Liver (tissue), 8 donors: ENCODE measurements at regions not wholly inside any gene's neighbourhood (a gene's known extent, or its start where the extent isn't known, plus 50 kb on each side); places are given as distances from the start of the nearest gene placed in this dataset.

Source experiments
- DNase-seq: peaks from one replicate; pipeline ENCODE4 v3.0.0-alpha.2; 2017; ENCODE audit warnings: low spot score
- H3K27ac ChIP-seq, 2 donors: one replicate each; pipeline ENCODE4 v1.7.0; 2013; ENCODE audit warnings: inconsistent platforms in 2 of 2, low read length in 2 of 2, control low read depth in 1 of 2, low read depth in 1 of 2, mild to moderate bottlenecking in 1 of 2
- H3K27me3 ChIP-seq, 4 donors: one replicate each; pipeline versions ENCODE4 v1.6.1 to v1.7.0; 2013; ENCODE audit warnings: low read length in 3 of 4, inconsistent platforms in 1 of 4, mild to moderate bottlenecking in 1 of 4, moderate library complexity in 1 of 4; ENCODE audit not compliant: control insufficient read depth in 4 of 4, insufficient read depth in 4 of 4
- H3K36me3 ChIP-seq, 4 donors: one replicate each; pipeline versions ENCODE4 v1.6.1 to v1.7.0; 2013; ENCODE audit warnings: low read length in 3 of 4, mild to moderate bottlenecking in 3 of 4, low read depth in 1 of 4, moderate library complexity in 1 of 4; ENCODE audit not compliant: control insufficient read depth in 4 of 4, insufficient read depth in 3 of 4
- H3K4me1 ChIP-seq, 4 donors: one replicate each; pipeline versions ENCODE4 v1.6.1 to v1.7.0; 2013; ENCODE audit warnings: low read length in 3 of 4, mild to moderate bottlenecking in 3 of 4, moderate library complexity in 1 of 4; ENCODE audit not compliant: control insufficient read depth in 4 of 4, insufficient read depth in 4 of 4
- H3K4me3 ChIP-seq, 3 donors: one replicate each; pipeline versions ENCODE4 v1.6.1 to v1.7.0; 2013; ENCODE audit warnings: low read length in 3 of 3, control low read depth in 1 of 3, low read depth in 1 of 3, mild to moderate bottlenecking in 1 of 3
- H3K9ac ChIP-seq, 2 donors: one replicate each; pipeline ENCODE4 v1.7.0; 2013; ENCODE audit warnings: low read length in 2 of 2, mild to moderate bottlenecking in 2 of 2, moderate library complexity in 2 of 2, control low read depth in 1 of 2, low read depth in 1 of 2
- H3K9me3 ChIP-seq, 4 donors: one replicate each; pipeline versions ENCODE4 v1.6.1 to v1.7.0; 2013; ENCODE audit warnings: low read length in 3 of 4; ENCODE audit not compliant: control insufficient read depth in 4 of 4
- ATF3 ChIP-seq: IDR thresholded peaks from 2 replicates; pipeline ENCODE4 v1.6.1; 2016; ENCODE audit warnings: antibody characterized with exemption
- CTCF ChIP-seq: fragments of 150-350 bp; IDR thresholded peaks from 2 replicates; pipeline ENCODE4 v1.5.1; 2017; ENCODE audit warnings: improper control_type of control experiment, low read depth, low read length; ENCODE audit not compliant: missing input control
- EGR1 ChIP-seq, 2 donors: IDR thresholded peaks; 2 replicates each; pipeline ENCODE4 v1.6.1; 2016 to 2018; ENCODE audit warnings: antibody characterized with exemption in 2 of 2, low read depth in 2 of 2
- FOXA1 ChIP-seq: IDR thresholded peaks from 2 replicates; pipeline ENCODE4 v1.6.1; 2016; ENCODE audit warnings: antibody characterized with exemption
- FOXA2 ChIP-seq: IDR thresholded peaks from 2 replicates; pipeline ENCODE4 v1.6.1; 2016; ENCODE audit warnings: antibody characterized with exemption
- GABPA ChIP-seq, 2 donors: IDR thresholded peaks in 1 of 2; conservative IDR thresholded peaks in 1 of 2; 2 replicates each; pipeline ENCODE4 v1.6.1; 2016; ENCODE audit warnings: antibody characterized with exemption in 2 of 2, mild to moderate bottlenecking in 1 of 2, moderate library complexity in 1 of 2
- HNF4A ChIP-seq, 2 donors: conservative IDR thresholded peaks; 2 replicates each; pipeline ENCODE4 v1.6.1; 2016; ENCODE audit warnings: antibody characterized with exemption in 2 of 2, mild to moderate bottlenecking in 2 of 2
- HNF4G ChIP-seq: IDR thresholded peaks from 2 replicates; pipeline ENCODE4 v1.6.1; 2016; ENCODE audit warnings: antibody characterized with exemption
- JUND ChIP-seq, 2 donors: IDR thresholded peaks; 2 replicates each; pipeline ENCODE4 v1.6.1; 2016; ENCODE audit warnings: antibody characterized with exemption in 2 of 2
- MAX ChIP-seq: IDR thresholded peaks from 2 replicates; pipeline ENCODE4 v1.6.1; 2016; ENCODE audit warnings: antibody characterized with exemption
- NR2F2 ChIP-seq: IDR thresholded peaks from 2 replicates; pipeline ENCODE4 v1.6.1; 2016; ENCODE audit warnings: antibody characterized with exemption
- RAD21 ChIP-seq, 2 donors: IDR thresholded peaks; 2 replicates each; pipeline ENCODE4 v1.6.1; 2016; ENCODE audit warnings: antibody characterized with exemption in 2 of 2, mild to moderate bottlenecking in 2 of 2
- REST ChIP-seq: IDR thresholded peaks from 2 replicates; pipeline ENCODE4 v1.6.1; 2016; ENCODE audit warnings: antibody characterized with exemption, mild to moderate bottlenecking
- RXRA ChIP-seq, 2 donors: IDR thresholded peaks; 2 replicates each; pipeline ENCODE4 v1.6.1; 2017 to 2018; ENCODE audit warnings: antibody characterized with exemption in 2 of 2, mild to moderate bottlenecking in 1 of 2
- SP1 ChIP-seq: IDR thresholded peaks from 2 replicates; pipeline ENCODE4 v1.6.1; 2018; ENCODE audit warnings: antibody characterized with exemption, mild to moderate bottlenecking
- TAF1 ChIP-seq: conservative IDR thresholded peaks from 2 replicates; pipeline ENCODE4 v1.6.1; 2016; ENCODE audit warnings: antibody characterized with exemption, mild to moderate bottlenecking
- YY1 ChIP-seq: IDR thresholded peaks from 2 replicates; pipeline ENCODE4 v1.6.1; 2016; ENCODE audit warnings: antibody characterized with exemption, mild to moderate bottlenecking
- ZBTB33 ChIP-seq: IDR thresholded peaks from 2 replicates; pipeline ENCODE4 v1.6.1; 2016; ENCODE audit warnings: antibody characterized with exemption
- WGBS: extraction: QIAGEN DNeasy Blood & Tissue Kit; methylation state at CpG from one replicate; pipeline ENCODE4 v1.1.7; 2013; 5-methylcytosine and 5-hydroxymethylcytosine counted together
- donor health status: healthy.
- donor health status: healthy.
- donor health status: healthy.
- donor health status: healthy.
- donor health status: healthy.

- peak overlapping the region in 1 of 2 donors; percentile 24 for H3K9ac ChIP-seq
- peaks cover 0 to 30% (median 8%) of the 10 kb centered on the region in 4 donors for H3K4me1 ChIP-seq
- no peaks in the 10 kb centered on the region for H3K36me3 ChIP-seq
- H3K27me3 ChIP-seq: no peaks in the 10 kb centered on the region
- WGBS: 45% methylated on average over 11 of the region's 11 CpGs
- peak overlapping the region; percentile 37 to 51 (median 45) for H3K4me3 ChIP-seq
- DNase-seq: no peak
- TF ChIP-seq ATF3 (no peak), ZBTB33 (no peak), CTCF (no peak), RXRA (IDR thresholded peaks at IDR 0.05) (peak in 1 of 2 donors; percentile 43), YY1 (no peak), TAF1 (no peak), NR2F2 (no peak), REST (peak; percentile 36), HNF4G (no peak), HNF4A (conservative IDR thresholded peaks at IDR 0.05) (peak in 1 of 2 donors; percentile 59), MAX (peak; percentile 20), GABPA (IDR thresholded peaks at IDR 0.05 in 1 of 2, conservative IDR thresholded peaks at IDR 0.05 in 1 of 2) (no peak), SP1 (no peak), FOXA2 (no peak), RAD21 (IDR thresholded peaks at IDR 0.05) (no peak), EGR1 (IDR thresholded peaks at IDR 0.05; ENCODE audit: low read depth in 2 of 2) (no peak), JUND (IDR thresholded peaks at IDR 0.05) (peak in 1 of 2 donors; percentile 35), FOXA1 (peak; percentile 33)
- no peaks in the 10 kb centered on the region for H3K9me3 ChIP-seq
- peak overlapping the region; percentile 64 to 71 for H3K27ac ChIP-seq
Measured at GRCh38 chr4:27759611-27760575, 899.3 kb downstream of the STIM2 start.
